ENCODE measurements at regions not wholly inside any gene's neighbourhood (a gene's known extent, or its start where the extent isn't known, plus 50 kb on each side); places are given as distances from the start of the nearest gene placed in this dataset.

DNA sequence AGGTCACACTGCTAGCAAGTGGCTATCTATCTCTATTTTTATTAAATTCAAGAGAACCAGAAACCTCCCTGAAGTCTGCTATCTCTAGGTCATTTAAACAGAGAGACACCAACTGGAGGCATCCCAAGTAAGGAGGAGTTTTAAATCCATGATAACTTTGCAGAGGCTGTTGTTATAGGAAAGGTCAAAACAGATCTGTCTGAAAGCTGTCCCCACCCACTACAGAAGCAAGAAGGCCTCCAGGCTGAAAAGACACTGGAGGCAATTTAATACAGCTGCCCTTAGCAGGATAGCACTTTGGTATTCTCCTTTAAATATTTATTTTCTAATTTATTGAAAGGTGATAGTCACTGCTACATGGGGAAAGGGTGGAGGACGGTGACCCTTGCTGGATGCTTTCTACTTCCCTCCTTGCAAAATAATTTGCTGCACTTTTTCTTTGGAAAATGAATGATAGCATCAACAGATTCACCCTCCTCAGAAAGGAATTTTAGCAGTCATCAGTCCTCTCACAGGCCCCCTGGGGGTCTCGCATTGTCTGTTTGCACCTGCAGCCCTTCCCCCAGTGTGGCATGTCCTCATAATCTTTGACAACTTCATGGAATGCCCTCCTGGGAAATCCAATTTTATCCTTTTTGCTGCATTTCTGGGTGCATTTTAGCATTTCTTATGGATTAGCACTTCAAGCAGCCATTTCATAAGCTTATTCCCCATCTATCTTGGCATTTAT, 429.5 kb upstream of the TNP1 start:
- Histone ChIP-seq H3K4me1 (ENCODE audit: insufficient read depth, low read length, poor library complexity, severe bottlenecking) (no peaks in the 10 kb centered on the region), H3K4me2 (ENCODE audit: low read length) (no peak overlapping the region), H2AFZ (ENCODE audit: low read length) (no peak overlapping the region), H3K27ac (ENCODE audit: low read depth, low read length, poor library complexity, severe bottlenecking) (no peak overlapping the region), H3K9me3 (ENCODE audit: low read length) (no peaks in the 10 kb centered on the region), H3K4me3 (ENCODE audit: low read depth, low read length, poor library complexity, severe bottlenecking) (no peak overlapping the region), H3K36me3 (ENCODE audit: insufficient read depth, low read length) (no peaks in the 10 kb centered on the region), H3K9me2 (ENCODE audit: insufficient read depth, low read length) (no peaks in the 10 kb centered on the region), H3K79me2 (ENCODE audit: insufficient read depth, low read depth, low read length) (no peaks in the 10 kb centered on the region), H4K20me1 (ENCODE audit: insufficient read depth, low read length) (no peaks in the 10 kb centered on the region)
- no peak for DNase-seq (ENCODE audit: low spot score)
- ChIA-PET CTCF (ENCODE audit: unreplicated experiment) (no interaction called here), POLR2A (no interaction called here)
- BruUV-seq (replicated peaks) = no TSS peak
- TF ChIP-seq, protein P1, sequence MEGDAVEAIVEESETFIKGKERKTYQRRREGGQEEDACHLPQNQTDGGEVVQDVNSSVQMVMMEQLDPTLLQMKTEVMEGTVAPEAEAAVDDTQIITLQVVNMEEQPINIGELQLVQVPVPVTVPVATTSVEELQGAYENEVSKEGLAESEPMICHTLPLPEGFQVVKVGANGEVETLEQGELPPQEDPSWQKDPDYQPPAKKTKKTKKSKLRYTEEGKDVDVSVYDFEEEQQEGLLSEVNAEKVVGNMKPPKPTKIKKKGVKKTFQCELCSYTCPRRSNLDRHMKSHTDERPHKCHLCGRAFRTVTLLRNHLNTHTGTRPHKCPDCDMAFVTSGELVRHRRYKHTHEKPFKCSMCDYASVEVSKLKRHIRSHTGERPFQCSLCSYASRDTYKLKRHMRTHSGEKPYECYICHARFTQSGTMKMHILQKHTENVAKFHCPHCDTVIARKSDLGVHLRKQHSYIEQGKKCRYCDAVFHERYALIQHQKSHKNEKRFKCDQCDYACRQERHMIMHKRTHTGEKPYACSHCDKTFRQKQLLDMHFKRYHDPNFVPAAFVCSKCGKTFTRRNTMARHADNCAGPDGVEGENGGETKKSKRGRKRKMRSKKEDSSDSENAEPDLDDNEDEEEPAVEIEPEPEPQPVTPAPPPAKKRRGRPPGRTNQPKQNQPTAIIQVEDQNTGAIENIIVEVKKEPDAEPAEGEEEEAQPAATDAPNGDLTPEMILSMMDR (conservative IDR thresholded peaks at IDR 0.05; ENCODE audit: low read length) = no peak
- no peak for TF ChIP-seq EZH2phosphoT487 (IDR thresholded peaks at IDR 0.05; ENCODE audit: borderline replicate concordance, low read depth, low read length)
- intact Hi-C loops (cut with micrococcal nuclease; ENCODE audit: unreplicated experiment) = no loop called here

DNA sequence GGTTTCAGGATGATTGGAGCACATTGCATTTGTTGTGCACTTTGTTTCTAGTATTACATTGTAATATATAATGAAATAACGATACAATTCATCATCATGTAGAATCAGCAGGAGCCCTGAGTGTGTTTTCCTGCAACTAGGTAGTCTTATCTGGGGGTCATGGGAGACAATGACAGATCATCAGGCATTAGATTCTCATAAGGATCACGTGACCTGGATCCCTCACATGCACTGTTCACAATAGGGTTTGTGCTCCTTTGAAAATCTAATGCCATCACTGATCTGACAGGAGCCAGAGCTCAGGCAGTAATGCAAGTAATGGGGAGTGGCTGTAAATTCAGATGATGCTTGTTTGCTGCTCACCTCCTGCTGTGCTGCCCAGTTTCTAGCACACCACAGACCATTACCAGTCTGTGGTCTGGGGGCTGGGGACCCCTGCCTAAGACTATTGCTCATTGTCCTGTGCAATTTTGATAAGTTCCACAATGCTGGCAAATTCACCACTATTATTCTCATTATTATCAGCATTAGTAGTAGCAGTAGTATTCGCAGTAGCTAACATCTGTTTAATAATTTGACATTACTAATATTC, 428.7 kb upstream of the TNP1 start:
- H3K4me1 ChIP-seq (ENCODE audit: insufficient read depth, low read length, poor library complexity, severe bottlenecking) = no peaks in the 10 kb centered on the region
- no peaks in the 10 kb centered on the region for H4K20me1 ChIP-seq (ENCODE audit: insufficient read depth, low read length)
- no peak overlapping the region for H3K27ac ChIP-seq (ENCODE audit: low read depth, low read length, poor library complexity, severe bottlenecking)
- CTCF ChIA-PET (ENCODE audit: unreplicated experiment) = no interaction called here
- no peaks in the 10 kb centered on the region for H3K9me3 ChIP-seq (ENCODE audit: low read length)
- BruUV-seq (replicated peaks) = no TSS peak
- no peaks in the 10 kb centered on the region for H3K36me3 ChIP-seq (ENCODE audit: insufficient read depth, low read length)
- intact Hi-C loops (cut with micrococcal nuclease; ENCODE audit: unreplicated experiment) = no loop called here
- H3K4me3 ChIP-seq (ENCODE audit: low read depth, low read length, poor library complexity, severe bottlenecking) = no peak overlapping the region
- TF ChIP-seq EZH2phosphoT487 (IDR thresholded peaks at IDR 0.05; ENCODE audit: borderline replicate concordance, low read depth, low read length) = no peak
- TF ChIP-seq, protein P1 (conservative IDR thresholded peaks at IDR 0.05; ENCODE audit: low read length) = no peak
- no peaks in the 10 kb centered on the region for H3K79me2 ChIP-seq (ENCODE audit: insufficient read depth, low read depth, low read length)
- no peaks in the 10 kb centered on the region for H3K9me2 ChIP-seq (ENCODE audit: insufficient read depth, low read length)
- no peak overlapping the region for H2AFZ ChIP-seq (ENCODE audit: low read length)
- DNase-seq (ENCODE audit: low spot score) = no peak
- no peak overlapping the region for H3K4me2 ChIP-seq (ENCODE audit: low read length)
- POLR2A ChIA-PET = no interaction called here

DNA sequence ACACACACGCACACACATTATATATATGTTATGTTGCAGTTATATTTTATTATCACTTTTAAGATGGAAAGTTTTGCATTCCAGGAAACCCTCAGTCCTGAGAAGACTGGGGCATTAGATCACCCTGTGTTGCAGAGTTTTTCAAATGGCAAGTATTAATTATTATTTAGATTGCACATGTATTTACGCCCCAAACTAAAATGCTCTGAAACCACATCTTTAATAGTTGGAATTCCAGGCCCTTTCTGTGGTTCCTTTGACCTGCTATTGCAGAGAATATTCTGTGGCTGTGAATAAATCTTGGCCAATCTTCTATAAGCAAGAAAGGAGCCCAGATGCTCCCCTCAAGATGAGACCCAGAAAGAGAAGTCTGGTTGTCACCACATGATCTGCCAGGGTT, 427.0 kb upstream of the TNP1 start:
- Histone ChIP-seq H3K36me3 (ENCODE audit: insufficient read depth, low read length) (no peaks in the 10 kb centered on the region), H4K20me1 (ENCODE audit: insufficient read depth, low read length) (no peaks in the 10 kb centered on the region), H3K4me3 (ENCODE audit: low read depth, low read length, poor library complexity, severe bottlenecking) (no peak overlapping the region), H3K4me2 (ENCODE audit: low read length) (no peak overlapping the region), H3K4me1 (ENCODE audit: insufficient read depth, low read length, poor library complexity, severe bottlenecking) (no peaks in the 10 kb centered on the region), H3K9me3 (ENCODE audit: low read length) (no peaks in the 10 kb centered on the region), H3K79me2 (ENCODE audit: insufficient read depth, low read depth, low read length) (no peaks in the 10 kb centered on the region), H2AFZ (ENCODE audit: low read length) (no peak overlapping the region), H3K9me2 (ENCODE audit: insufficient read depth, low read length) (no peaks in the 10 kb centered on the region), H3K27ac (ENCODE audit: low read depth, low read length, poor library complexity, severe bottlenecking) (no peak overlapping the region)
- POLR2A ChIA-PET = no interaction called here
- no peak for DNase-seq (ENCODE audit: low spot score)
- no TSS peak for BruUV-seq (replicated peaks)
- TF ChIP-seq, protein P1 (conservative IDR thresholded peaks at IDR 0.05; ENCODE audit: low read length) = no peak
- TF ChIP-seq EZH2phosphoT487 (IDR thresholded peaks at IDR 0.05; ENCODE audit: borderline replicate concordance, low read depth, low read length) = no peak
- intact Hi-C loops (cut with micrococcal nuclease; ENCODE audit: unreplicated experiment) = no loop called here
- CTCF ChIA-PET (ENCODE audit: unreplicated experiment) = no interaction called here
